HepG2 (cell line): ENCODE measurements at regions not wholly inside any gene's neighbourhood (a gene's known extent, or its start where the extent isn't known, plus 50 kb on each side); places are given as distances from the start of the nearest gene placed in this dataset.

ENCODE experiments used
- ATAC-seq: fragments of 200-7000 bp; cut with Tn5 transposase; 3 replicates; pipeline ENCODE4 v1.9.1; 2020; ENCODE audit warnings: mild to moderate bottlenecking, moderate library complexity
- BruUV-seq: library from RNA; stranded (reverse); fragments of 400-500 nt; replicated peaks from 2 replicates; lab custom pipeline; 2021; lab: Mats Ljungman, UMichigan
- CTCF ChIA-PET: fragments of 300-600 bp; formaldehyde crosslinking; extraction: SDS; loops from one replicate; lab custom pipeline; 2021; ENCODE audit warnings: low total read pairs, inconsistent platforms, low intra/inter-chr PET ratio; lab: Yijun Ruan, JAX
- POLR2A ChIA-PET: fragments of 350-600 bp; sonication (Branson Sonifier 250); formaldehyde crosslinking; loops from one replicate; lab custom pipeline; 2020; ENCODE audit warnings: antibody characterized with exemption, inconsistent platforms; lab: Yijun Ruan, JAX
- DNase-seq: peaks from one replicate; pipeline ENCODE4 v3.0.0-alpha.2; 2015; ENCODE audit warnings: low spot score
- FAIRE-seq: peaks from 3 replicates; lab custom pipeline; 2011; peaks lifted over from hg19 to GRCh38; lab: Jason Lieb, UNC
- H2AFZ ChIP-seq: one replicate; pipeline ENCODE4 v1.6.1; 2011; ENCODE audit warnings: low read length, inconsistent platforms
- H3K27ac ChIP-seq: fragments of 300-600 bp; 3 replicates; pipeline ENCODE4 v1.8.0; 2011; ENCODE audit warnings: mixed run types, mild to moderate bottlenecking, mixed read lengths, low read length, inconsistent platforms; ENCODE audit not compliant: insufficient read depth; ENCODE audit errors: extremely low read length
- H3K27me3 ChIP-seq, 2 experiments: fragments of 200-600 bp in 1 of 2; 2 replicates in 1 of 2; 3 replicates in 1 of 2; pipeline versions ENCODE4 v1.6.0 to v1.8.0; 2011; ENCODE audit warnings: low read length in 2 of 2, mild to moderate bottlenecking in 2 of 2, moderate library complexity in 2 of 2, inconsistent platforms in 1 of 2; ENCODE audit not compliant: insufficient read depth in 2 of 2, control insufficient read depth in 1 of 2
- H3K36me3 ChIP-seq, 2 experiments: fragments of 200-600 bp in 1 of 2; replicated peaks in 1 of 2; 2 replicates in 1 of 2; 3 replicates in 1 of 2; pipeline versions ENCODE4 v1.5.1 to v1.8.0; 2011; ENCODE audit warnings: low read length in 2 of 2, inconsistent platforms in 1 of 2; ENCODE audit not compliant: insufficient read depth in 2 of 2, control insufficient read depth in 1 of 2
- H3K4me1 ChIP-seq: 2 replicates; pipeline ENCODE4 v1.5.1; 2012; ENCODE audit warnings: low read length, inconsistent platforms; ENCODE audit not compliant: insufficient read depth
- H3K4me2 ChIP-seq: 2 replicates; pipeline ENCODE4 v1.6.0; 2011; ENCODE audit warnings: low read depth, low read length, inconsistent platforms
- H3K4me3 ChIP-seq, 3 experiments: fragments of 200-600 bp in 1 of 3; sonication (generic), shearing (Covaris generic) in 1 of 3; replicated peaks in 1 of 3; 2 replicates each; pipeline ENCODE4 v1.5.1; 2011 to 2016; ENCODE audit warnings: low read length in 3 of 3, inconsistent platforms in 2 of 3, low read depth in 2 of 3, mild to moderate bottlenecking in 2 of 3, control low read depth in 1 of 3, mixed read lengths in 1 of 3; ENCODE audit not compliant: insufficient read depth in 1 of 3
- H3K79me2 ChIP-seq: one replicate; pipeline ENCODE4 v1.6.1; 2011; ENCODE audit warnings: low read length, inconsistent platforms; ENCODE audit not compliant: insufficient read depth
- H3K9ac ChIP-seq: 2 replicates; pipeline ENCODE4 v1.6.0; 2011; ENCODE audit warnings: mild to moderate bottlenecking, low read depth, low read length, inconsistent platforms; ENCODE audit not compliant: insufficient read depth
- H3K9me3 ChIP-seq: 2 replicates; pipeline ENCODE4 v1.5.1; 2012; ENCODE audit warnings: mild to moderate bottlenecking, low read length
- H4K20me1 ChIP-seq: 2 replicates; pipeline ENCODE4 v1.6.0; 2011; ENCODE audit warnings: inconsistent platforms, mild to moderate bottlenecking, low read length, moderate library complexity; ENCODE audit not compliant: insufficient read depth
- ELF1 ChIP-seq: sonication (generic); formaldehyde crosslinking; IDR thresholded peaks from 2 replicates; pipeline ENCODE4 v1.4.0; 2020; ENCODE audit warnings: missing genetic modification reagents
- HES4 ChIP-seq: sonication (generic); formaldehyde crosslinking; IDR thresholded peaks from 2 replicates; pipeline ENCODE4 v1.9.0; 2021; ENCODE audit warnings: mild to moderate bottlenecking, missing genetic modification reagents, borderline replicate concordance
- KLF12 ChIP-seq: sonication (generic); formaldehyde crosslinking; IDR thresholded peaks from 2 replicates; pipeline ENCODE4 v1.4.0; 2020; ENCODE audit warnings: missing genetic modification reagents, borderline replicate concordance
- NPAS2 ChIP-seq: sonication (generic); formaldehyde crosslinking; IDR thresholded peaks from 2 replicates; pipeline ENCODE4 v1.8.0; 2022; ENCODE audit warnings: mild to moderate bottlenecking, missing genetic modification reagents, borderline replicate concordance
- PCBP1 ChIP-seq: fragments of 200-400 bp; formaldehyde crosslinking; IDR thresholded peaks from 2 replicates; pipeline ENCODE4 v1.6.1; 2017; ENCODE audit warnings: mild to moderate bottlenecking, low read depth, low read length, borderline replicate concordance
- RORA ChIP-seq: sonication (generic); formaldehyde crosslinking; IDR thresholded peaks from 2 replicates; pipeline ENCODE4 v1.5.0; 2020; ENCODE audit warnings: mild to moderate bottlenecking, missing genetic modification reagents, moderate library complexity
- ZBTB42 ChIP-seq: sonication (generic); formaldehyde crosslinking; IDR thresholded peaks from 2 replicates; pipeline ENCODE4 v1.5.0; 2020; ENCODE audit warnings: mild to moderate bottlenecking, missing genetic modification reagents
- ZC3H4 ChIP-seq: sonication (generic); formaldehyde crosslinking; IDR thresholded peaks from 2 replicates; pipeline ENCODE4 v1.4.0; 2020; ENCODE audit warnings: missing genetic modification reagents, borderline replicate concordance
- ZNF343 ChIP-seq: sonication (generic); formaldehyde crosslinking; IDR thresholded peaks from 2 replicates; pipeline ENCODE4 v1.4.0; 2020; ENCODE audit warnings: mild to moderate bottlenecking, missing genetic modification reagents
- ZNF432 ChIP-seq: sonication (generic); formaldehyde crosslinking; IDR thresholded peaks from 2 replicates; pipeline ENCODE4 v1.5.0; 2020; ENCODE audit warnings: missing genetic modification reagents, mild to moderate bottlenecking, borderline replicate concordance
- WGBS: methylation state at CpG from one replicate; pipeline ENCODE4 v1.1.6; 2017; ENCODE audit warnings: low lambda C conversion rate; 5-methylcytosine and 5-hydroxymethylcytosine counted together
- in situ Hi-C: cut with HindIII; loops from 2 replicates; pipeline ENCODE4 v1.10.0; 2017; ENCODE audit warnings: low pct_unique_long_range_greater_than_20kb; ENCODE audit not compliant: extremely low pct_ligation_motif_present
- intact Hi-C: fragments of 100-400 bp; cut with micrococcal nuclease; formaldehyde crosslinking; loops from one replicate; pipeline ENCODE4 v1.10.0; 2022; ENCODE audit not compliant: unreplicated experiment
- TF ChIP-seq, protein P1 (sequence below), 2 experiments: sonication (generic) in 1 of 2; formaldehyde crosslinking in 1 of 2; IDR thresholded peaks; 2 replicates each; pipeline versions ENCODE4 v1.4.0 to v1.6.1; 2016 to 2020; ENCODE audit warnings: borderline replicate concordance in 1 of 2, low read depth in 1 of 2, mild to moderate bottlenecking in 1 of 2, missing genetic modification reagents in 1 of 2
- TF ChIP-seq, protein P2 (sequence below): sonication (generic); formaldehyde crosslinking; IDR thresholded peaks from 2 replicates; pipeline ENCODE4 v1.4.0; 2020; ENCODE audit warnings: mild to moderate bottlenecking, missing genetic modification reagents, borderline replicate concordance
- TF ChIP-seq, protein P3 (sequence below): sonication (generic); formaldehyde crosslinking; IDR thresholded peaks from 2 replicates; pipeline ENCODE4 v1.9.0; 2021; ENCODE audit warnings: missing genetic modification reagents, mild to moderate bottlenecking, borderline replicate concordance
- TF ChIP-seq, protein P4 (sequence below): sonication (generic); formaldehyde crosslinking; IDR thresholded peaks from 2 replicates; pipeline ENCODE4 v1.5.1; 2020; ENCODE audit warnings: mild to moderate bottlenecking, moderate library complexity, missing genetic modification reagents
- TF ChIP-seq, protein P5 (sequence below): sonication (generic); formaldehyde crosslinking; IDR thresholded peaks from 2 replicates; pipeline ENCODE4 v1.8.1; 2023; ENCODE audit warnings: mild to moderate bottlenecking, missing genetic modification reagents

DNA sequence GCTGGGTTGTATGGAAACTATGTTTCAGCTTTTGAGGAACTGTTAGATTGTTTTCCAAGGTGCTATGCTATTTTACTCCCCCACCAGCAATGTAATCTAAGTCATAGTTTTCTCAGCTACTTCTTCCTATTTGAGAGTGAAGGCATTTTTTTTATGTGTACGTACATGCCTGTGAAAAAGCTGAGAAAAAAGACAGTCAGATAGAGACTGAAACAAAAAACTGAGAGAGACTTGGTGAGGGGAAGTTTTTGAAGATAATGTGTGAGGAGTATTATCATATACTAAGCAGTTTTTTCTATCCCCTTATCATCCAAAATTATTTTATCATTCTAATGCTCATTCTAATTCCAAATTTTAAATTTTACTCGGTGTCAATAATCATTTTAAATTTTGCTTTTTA, 780.0 kb downstream of the BCKDHB start:
- BruUV-seq, result no TSS peak
- no peak for TF ChIP-seq RORA (CRISPR knock-in tag)
- no peak for TF ChIP-seq ELF1 (CRISPR knock-in tag)
- TF ChIP-seq KLF12 (CRISPR knock-in tag), result no peak
- TF ChIP-seq, protein P1, sequence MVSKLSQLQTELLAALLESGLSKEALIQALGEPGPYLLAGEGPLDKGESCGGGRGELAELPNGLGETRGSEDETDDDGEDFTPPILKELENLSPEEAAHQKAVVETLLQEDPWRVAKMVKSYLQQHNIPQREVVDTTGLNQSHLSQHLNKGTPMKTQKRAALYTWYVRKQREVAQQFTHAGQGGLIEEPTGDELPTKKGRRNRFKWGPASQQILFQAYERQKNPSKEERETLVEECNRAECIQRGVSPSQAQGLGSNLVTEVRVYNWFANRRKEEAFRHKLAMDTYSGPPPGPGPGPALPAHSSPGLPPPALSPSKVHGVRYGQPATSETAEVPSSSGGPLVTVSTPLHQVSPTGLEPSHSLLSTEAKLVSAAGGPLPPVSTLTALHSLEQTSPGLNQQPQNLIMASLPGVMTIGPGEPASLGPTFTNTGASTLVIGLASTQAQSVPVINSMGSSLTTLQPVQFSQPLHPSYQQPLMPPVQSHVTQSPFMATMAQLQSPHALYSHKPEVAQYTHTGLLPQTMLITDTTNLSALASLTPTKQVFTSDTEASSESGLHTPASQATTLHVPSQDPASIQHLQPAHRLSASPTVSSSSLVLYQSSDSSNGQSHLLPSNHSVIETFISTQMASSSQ (IDR thresholded peaks at IDR 0.05; ENCODE audit: low read depth), result no peak
- TF ChIP-seq, protein P1 (CRISPR knock-in tag; IDR thresholded peaks at IDR 0.05; ENCODE audit: borderline replicate concordance), result no peak
- no peak for TF ChIP-seq NPAS2 (CRISPR knock-in tag)
- TF ChIP-seq, protein P2, sequence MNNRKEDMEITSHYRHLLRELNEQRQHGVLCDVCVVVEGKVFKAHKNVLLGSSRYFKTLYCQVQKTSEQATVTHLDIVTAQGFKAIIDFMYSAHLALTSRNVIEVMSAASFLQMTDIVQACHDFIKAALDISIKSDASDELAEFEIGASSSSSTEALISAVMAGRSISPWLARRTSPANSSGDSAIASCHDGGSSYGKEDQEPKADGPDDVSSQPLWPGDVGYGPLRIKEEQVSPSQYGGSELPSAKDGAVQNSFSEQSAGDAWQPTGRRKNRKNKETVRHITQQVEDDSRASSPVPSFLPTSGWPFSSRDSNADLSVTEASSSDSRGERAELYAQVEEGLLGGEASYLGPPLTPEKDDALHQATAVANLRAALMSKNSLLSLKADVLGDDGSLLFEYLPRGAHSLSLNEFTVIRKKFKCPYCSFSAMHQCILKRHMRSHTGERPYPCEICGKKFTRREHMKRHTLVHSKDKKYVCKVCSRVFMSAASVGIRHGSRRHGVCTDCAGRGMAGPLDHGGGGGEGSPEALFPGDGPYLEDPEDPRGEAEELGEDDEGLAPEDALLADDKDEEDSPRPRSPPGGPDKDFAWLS (CRISPR knock-in tag), result no peak
- TF ChIP-seq, protein P3, sequence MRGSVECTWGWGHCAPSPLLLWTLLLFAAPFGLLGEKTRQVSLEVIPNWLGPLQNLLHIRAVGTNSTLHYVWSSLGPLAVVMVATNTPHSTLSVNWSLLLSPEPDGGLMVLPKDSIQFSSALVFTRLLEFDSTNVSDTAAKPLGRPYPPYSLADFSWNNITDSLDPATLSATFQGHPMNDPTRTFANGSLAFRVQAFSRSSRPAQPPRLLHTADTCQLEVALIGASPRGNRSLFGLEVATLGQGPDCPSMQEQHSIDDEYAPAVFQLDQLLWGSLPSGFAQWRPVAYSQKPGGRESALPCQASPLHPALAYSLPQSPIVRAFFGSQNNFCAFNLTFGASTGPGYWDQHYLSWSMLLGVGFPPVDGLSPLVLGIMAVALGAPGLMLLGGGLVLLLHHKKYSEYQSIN (CRISPR knock-in tag), result no peak
- TF ChIP-seq ZNF343 (CRISPR knock-in tag), result no peak
- TF ChIP-seq, protein P4, sequence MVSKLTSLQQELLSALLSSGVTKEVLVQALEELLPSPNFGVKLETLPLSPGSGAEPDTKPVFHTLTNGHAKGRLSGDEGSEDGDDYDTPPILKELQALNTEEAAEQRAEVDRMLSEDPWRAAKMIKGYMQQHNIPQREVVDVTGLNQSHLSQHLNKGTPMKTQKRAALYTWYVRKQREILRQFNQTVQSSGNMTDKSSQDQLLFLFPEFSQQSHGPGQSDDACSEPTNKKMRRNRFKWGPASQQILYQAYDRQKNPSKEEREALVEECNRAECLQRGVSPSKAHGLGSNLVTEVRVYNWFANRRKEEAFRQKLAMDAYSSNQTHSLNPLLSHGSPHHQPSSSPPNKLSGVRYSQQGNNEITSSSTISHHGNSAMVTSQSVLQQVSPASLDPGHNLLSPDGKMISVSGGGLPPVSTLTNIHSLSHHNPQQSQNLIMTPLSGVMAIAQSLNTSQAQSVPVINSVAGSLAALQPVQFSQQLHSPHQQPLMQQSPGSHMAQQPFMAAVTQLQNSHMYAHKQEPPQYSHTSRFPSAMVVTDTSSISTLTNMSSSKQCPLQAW (CRISPR knock-in tag), result no peak
- no peak for TF ChIP-seq ZC3H4
- TF ChIP-seq HES4 (CRISPR knock-in tag), result no peak
- TF ChIP-seq ZNF432 (CRISPR knock-in tag), result no peak
- no peak for TF ChIP-seq PCBP1
- TF ChIP-seq ZBTB42 (CRISPR knock-in tag), result no peak
- TF ChIP-seq, protein P5, sequence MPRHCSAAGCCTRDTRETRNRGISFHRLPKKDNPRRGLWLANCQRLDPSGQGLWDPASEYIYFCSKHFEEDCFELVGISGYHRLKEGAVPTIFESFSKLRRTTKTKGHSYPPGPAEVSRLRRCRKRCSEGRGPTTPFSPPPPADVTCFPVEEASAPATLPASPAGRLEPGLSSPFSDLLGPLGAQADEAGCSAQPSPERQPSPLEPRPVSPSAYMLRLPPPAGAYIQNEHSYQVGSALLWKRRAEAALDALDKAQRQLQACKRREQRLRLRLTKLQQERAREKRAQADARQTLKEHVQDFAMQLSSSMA (CRISPR knock-in tag), result no peak

More for the DNA sequence above, 780.0 kb downstream of the BCKDHB start:
- Histone ChIP-seq H4K20me1 (no peaks in the 10 kb centered on the region), H3K9me3 (peaks cover 20% of the 10 kb centered on the region), H3K4me1 (no peaks in the 10 kb centered on the region), H3K27me3 (no peaks in the 10 kb centered on the region), H3K4me2 (no peak overlapping the region), H3K36me3 (no peaks in the 10 kb centered on the region), H2AFZ (no peak overlapping the region), H3K9ac (no peak overlapping the region), H3K27ac (no peak overlapping the region), H3K79me2 (no peaks in the 10 kb centered on the region), H3K4me3 (no peak overlapping the region)
- CTCF ChIA-PET, result no interaction called here
- WGBS, result 8% methylated on average over 2 of the region's 2 CpGs
- FAIRE-seq (no peak), ATAC-seq (no peak), DNase-seq (no peak)
- POLR2A ChIA-PET, result no interaction called here
- intact Hi-C loops, result no loop called here
- in situ Hi-C loops, result no loop called here
